ENCODE measurements at regions not wholly inside any gene's neighbourhood (a gene's known extent, or its start where the extent isn't known, plus 50 kb on each side); places are given as distances from the start of the nearest gene placed in this dataset.

- H3K4me2 ChIP-seq (ENCODE audit: low read length) = no peak overlapping the region
- H4K20me1 ChIP-seq (ENCODE audit: insufficient read depth, low read length) = no peaks in the 10 kb centered on the region
- no peak for TF ChIP-seq CTCF (IDR thresholded peaks at IDR 0.05; ENCODE audit: low read depth, low read length)
- no peak for TF ChIP-seq EZH2phosphoT487 (IDR thresholded peaks at IDR 0.05; ENCODE audit: low read depth)
These were observed 154.3 kb upstream of the SALL1 start for GRCh38 chr16:51305337-51305736.

GRCh38 chr16:51302042-51302441, 151.0 kb upstream of the SALL1 start:
- Histone ChIP-seq H3K9ac (ENCODE audit: low read length) (no peak overlapping the region), H4K20me1 (ENCODE audit: insufficient read depth, low read length) (no peaks in the 10 kb centered on the region), H3K79me2 (ENCODE audit: low read length) (no peaks in the 10 kb centered on the region), H3K4me2 (ENCODE audit: low read length) (no peak overlapping the region), H3K27me3 (ENCODE audit: low read depth, low read length) (no peaks in the 10 kb centered on the region), H3K4me1 (ENCODE audit: low read length) (no peaks in the 10 kb centered on the region), H3K4me3 (ENCODE audit: low read length) (no peak overlapping the region), H3K9me3 (ENCODE audit: insufficient read depth, low read length) (no peaks in the 10 kb centered on the region), H2AFZ (ENCODE audit: low read depth, low read length) (no peak overlapping the region), H3K27ac (ENCODE audit: low read length) (no peak overlapping the region), H3K36me3 (replicated peaks; ENCODE audit: low read depth, low read length) (no peaks in the 10 kb centered on the region)
- TF ChIP-seq CTCF (IDR thresholded peaks at IDR 0.05; ENCODE audit: low read depth, low read length) (no peak), EZH2phosphoT487 (IDR thresholded peaks at IDR 0.05; ENCODE audit: low read depth) (no peak)

More at GRCh38 chr16:51305337-51305736, 154.3 kb upstream of the SALL1 start:
- no peaks in the 10 kb centered on the region for H3K79me2 ChIP-seq (ENCODE audit: low read length)
- no peak overlapping the region for H3K9ac ChIP-seq (ENCODE audit: low read length)
- H3K4me1 ChIP-seq (ENCODE audit: low read length) = no peaks in the 10 kb centered on the region
- no peaks in the 10 kb centered on the region for H3K9me3 ChIP-seq (ENCODE audit: insufficient read depth, low read length)
- no peak overlapping the region for H3K4me3 ChIP-seq (ENCODE audit: low read length)
- H3K27me3 ChIP-seq (ENCODE audit: low read depth, low read length) = no peaks in the 10 kb centered on the region
- no peaks in the 10 kb centered on the region for H3K36me3 ChIP-seq (replicated peaks; ENCODE audit: low read depth, low read length)
- H3K27ac ChIP-seq (ENCODE audit: low read length) = no peak overlapping the region
- no peak overlapping the region for H2AFZ ChIP-seq (ENCODE audit: low read depth, low read length)

- H3K27me3 ChIP-seq (ENCODE audit: low read depth, low read length) = no peaks in the 10 kb centered on the region
- H3K9ac ChIP-seq (ENCODE audit: low read length) = no peak overlapping the region
- H3K79me2 ChIP-seq (ENCODE audit: low read length) = no peaks in the 10 kb centered on the region
- no peak overlapping the region for H2AFZ ChIP-seq (ENCODE audit: low read depth, low read length)
- TF ChIP-seq CTCF (IDR thresholded peaks at IDR 0.05; ENCODE audit: low read depth, low read length) = no peak
- TF ChIP-seq EZH2phosphoT487 (IDR thresholded peaks at IDR 0.05; ENCODE audit: low read depth) = no peak
- no peaks in the 10 kb centered on the region for H3K9me3 ChIP-seq (ENCODE audit: insufficient read depth, low read length)
- H3K27ac ChIP-seq (ENCODE audit: low read length) = no peak overlapping the region
- H4K20me1 ChIP-seq (ENCODE audit: insufficient read depth, low read length) = no peaks in the 10 kb centered on the region
- no peak overlapping the region for H3K4me2 ChIP-seq (ENCODE audit: low read length)
- H3K4me3 ChIP-seq (ENCODE audit: low read length) = no peak overlapping the region
- H3K36me3 ChIP-seq (replicated peaks; ENCODE audit: low read depth, low read length) = no peaks in the 10 kb centered on the region
- H3K4me1 ChIP-seq (ENCODE audit: low read length) = no peaks in the 10 kb centered on the region
These were observed 147.7 kb upstream of the SALL1 start for GRCh38 chr16:51298800-51299199.

GRCh38 chr16:51290442-51291285, 139.6 kb upstream of the SALL1 start:
- H3K4me1 ChIP-seq (ENCODE audit: low read length) = no peaks in the 10 kb centered on the region
- H3K36me3 ChIP-seq (replicated peaks; ENCODE audit: low read depth, low read length) = no peaks in the 10 kb centered on the region
- no peak for TF ChIP-seq EZH2phosphoT487 (IDR thresholded peaks at IDR 0.05; ENCODE audit: low read depth)
- TF ChIP-seq CTCF (IDR thresholded peaks at IDR 0.05; ENCODE audit: low read depth, low read length) = no peak
- H3K9me3 ChIP-seq (ENCODE audit: insufficient read depth, low read length) = no peaks in the 10 kb centered on the region
- no peak overlapping the region for H3K9ac ChIP-seq (ENCODE audit: low read length)
- H3K4me3 ChIP-seq (ENCODE audit: low read length) = no peak overlapping the region
- H2AFZ ChIP-seq (ENCODE audit: low read depth, low read length) = no peak overlapping the region
- H3K27me3 ChIP-seq (ENCODE audit: low read depth, low read length) = no peaks in the 10 kb centered on the region
- no peaks in the 10 kb centered on the region for H3K79me2 ChIP-seq (ENCODE audit: low read length)
- H3K27ac ChIP-seq (ENCODE audit: low read length) = no peak overlapping the region
- H4K20me1 ChIP-seq (ENCODE audit: insufficient read depth, low read length) = no peaks in the 10 kb centered on the region
- H3K4me2 ChIP-seq (ENCODE audit: low read length) = no peak overlapping the region
